ENCODE measurements at regions not wholly inside any gene's neighbourhood (a gene's known extent, or its start where the extent isn't known, plus 50 kb on each side); places are given as distances from the start of the nearest gene placed in this dataset.

DNA sequence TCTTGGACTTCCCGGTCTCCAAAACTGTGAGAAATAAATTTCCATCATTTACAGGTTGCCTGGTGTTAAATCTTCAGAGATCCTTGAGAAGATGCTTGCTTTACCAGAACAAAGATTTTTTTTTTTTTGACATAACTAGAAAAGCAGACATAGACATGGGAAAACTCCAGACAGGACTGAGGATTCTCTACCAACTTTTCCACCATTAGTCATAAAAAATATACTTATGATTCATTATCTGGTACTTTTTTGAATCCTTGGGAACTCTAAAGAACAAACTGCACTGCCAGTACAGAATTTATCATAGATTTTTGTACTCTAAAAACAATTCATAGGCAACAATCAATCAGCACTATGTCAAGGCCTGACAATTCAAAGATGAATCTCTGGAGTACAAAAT is 487.6 kb downstream of the EFNB2 start:
- Mint-ChIP-seq H3K27ac (no peak overlapping the region), H3K4me1 (no peaks in the 10 kb centered on the region), H3K4me3 (no peak overlapping the region), H3K9me3 (no peaks in the 10 kb centered on the region), H3K27me3 (no peaks in the 10 kb centered on the region), H3K36me3 (no peaks in the 10 kb centered on the region)
- Histone ChIP-seq H3K4me3 (ENCODE audit: control insufficient read depth in 1 of 2, extremely low read depth in 1 of 2, low read length in 1 of 2) (no peak overlapping the region), H3K4me1 (ENCODE audit: control insufficient read depth in 1 of 2, extremely low read depth in 1 of 2, insufficient read depth in 2 of 2, low read length in 2 of 2) (no peaks in the 10 kb centered on the region), H3K27ac (ENCODE audit: low read length) (no peak overlapping the region), H3K27me3 (replicated peaks in 1 of 2; ENCODE audit: control insufficient read depth in 2 of 2, extremely low read depth in 1 of 2, insufficient read depth in 2 of 2, low read length in 1 of 2) (no peaks in the 10 kb centered on the region), H3K9me3 (no peaks in the 10 kb centered on the region), H3K36me3 (ENCODE audit: control insufficient read depth in 2 of 2, extremely low read depth in 1 of 2, insufficient read depth in 1 of 2, low read length in 1 of 2) (no peaks in the 10 kb centered on the region)
- WGBS (ENCODE audit: insufficient coverage), result 60% methylated on average over 1 of the region's 1 CpG
- ChIA-PET POLR2A (no interaction called here), CTCF (no interaction called here)
- DNase-seq (no peak), ATAC-seq (replicated peaks in 1 of 4) (no peak)

GRCh38 chr13:106042996-106043581 is 492.4 kb downstream of the EFNB2 start:
- WGBS (ENCODE audit: insufficient coverage), result no CpG with 5 or more reads among the region's 1 CpG
- DNase-seq (no peak), ATAC-seq (replicated peaks in 1 of 4) (no peak)
- H3K27me3 Mint-ChIP-seq, result no peaks in the 10 kb centered on the region
- Histone ChIP-seq H3K4me1 (ENCODE audit: control insufficient read depth in 1 of 2, extremely low read depth in 1 of 2, insufficient read depth in 2 of 2, low read length in 2 of 2) (no peaks in the 10 kb centered on the region), H3K4me3 (ENCODE audit: control insufficient read depth in 1 of 2, extremely low read depth in 1 of 2, low read length in 1 of 2) (no peak overlapping the region), H3K27ac (ENCODE audit: low read length) (no peak overlapping the region), H3K36me3 (ENCODE audit: control insufficient read depth in 2 of 2, extremely low read depth in 1 of 2, insufficient read depth in 1 of 2, low read length in 1 of 2) (no peaks in the 10 kb centered on the region), H3K27me3 (replicated peaks in 1 of 2; ENCODE audit: control insufficient read depth in 2 of 2, extremely low read depth in 1 of 2, insufficient read depth in 2 of 2, low read length in 1 of 2) (no peaks in the 10 kb centered on the region), H3K9me3 (no peaks in the 10 kb centered on the region)
- no peak overlapping the region for H3K27ac Mint-ChIP-seq
- no peaks in the 10 kb centered on the region for H3K4me1 Mint-ChIP-seq
- ChIA-PET POLR2A (no interaction called here), CTCF (no interaction called here)
- H3K9me3 Mint-ChIP-seq, result peaks cover 0 to 8% (median 0%) of the 10 kb centered on the region in 3 donors
- H3K36me3 Mint-ChIP-seq, result no peaks in the 10 kb centered on the region
- H3K4me3 Mint-ChIP-seq, result no peak overlapping the region

GRCh38 chr13:106041445-106041844 is 494.0 kb downstream of the EFNB2 start:
- no peak for ATAC-seq (replicated peaks in 1 of 4)
- H3K4me3 Mint-ChIP-seq, result no peak overlapping the region
- H3K27ac Mint-ChIP-seq, result no peak overlapping the region
- no peaks in the 10 kb centered on the region for H3K4me1 ChIP-seq (ENCODE audit: control insufficient read depth in 1 of 2, extremely low read depth in 1 of 2, insufficient read depth in 2 of 2, low read length in 2 of 2)
- WGBS (ENCODE audit: insufficient coverage), result no CpG with 5 or more reads among the region's 3 CpGs
- H3K9me3 Mint-ChIP-seq, result peaks cover 0 to 8% (median 0%) of the 10 kb centered on the region in 3 donors
- H3K27ac ChIP-seq (ENCODE audit: low read length), result no peak overlapping the region
- no peak overlapping the region for H3K4me3 ChIP-seq (ENCODE audit: control insufficient read depth in 1 of 2, extremely low read depth in 1 of 2, low read length in 1 of 2)
- no peaks in the 10 kb centered on the region for H3K9me3 ChIP-seq
- no peaks in the 10 kb centered on the region for H3K27me3 ChIP-seq (replicated peaks in 1 of 2; ENCODE audit: control insufficient read depth in 2 of 2, extremely low read depth in 1 of 2, insufficient read depth in 2 of 2, low read length in 1 of 2)
- H3K4me1 Mint-ChIP-seq, result no peaks in the 10 kb centered on the region
- POLR2A ChIA-PET, result no interaction called here
- no peak for DNase-seq
- H3K27me3 Mint-ChIP-seq, result no peaks in the 10 kb centered on the region
- CTCF ChIA-PET, result no interaction called here
- no peaks in the 10 kb centered on the region for H3K36me3 Mint-ChIP-seq
- H3K36me3 ChIP-seq (ENCODE audit: control insufficient read depth in 2 of 2, extremely low read depth in 1 of 2, insufficient read depth in 1 of 2, low read length in 1 of 2), result no peaks in the 10 kb centered on the region

DNA sequence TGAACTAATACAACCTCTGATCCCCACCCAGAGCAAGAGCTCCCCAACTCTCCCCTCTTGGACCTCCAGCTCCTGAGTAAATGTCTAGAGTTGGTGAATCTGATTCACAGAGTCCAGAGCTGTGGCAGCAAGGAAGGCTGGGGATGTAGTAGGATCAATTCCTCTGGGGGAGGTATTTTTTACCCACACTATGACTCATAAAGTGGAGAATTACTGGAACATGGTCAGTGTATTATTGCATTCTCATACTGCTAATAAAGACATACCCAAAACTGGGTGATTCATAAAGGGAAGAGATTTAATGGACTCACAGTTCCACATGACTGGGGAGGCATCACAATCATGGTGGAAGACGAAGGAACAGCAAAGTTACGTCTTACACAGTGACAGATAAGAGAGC is 496.7 kb downstream of the EFNB2 start:
- H3K4me3 ChIP-seq (ENCODE audit: control insufficient read depth in 1 of 2, extremely low read depth in 1 of 2, low read length in 1 of 2), result no peak overlapping the region
- ChIA-PET CTCF (no interaction called here), POLR2A (no interaction called here)
- no CpG with 5 or more reads among the region's 2 CpGs for whole genome bisulfite sequencing (ENCODE audit: insufficient coverage)
- H3K27ac ChIP-seq (ENCODE audit: low read length), result no peak overlapping the region
- H3K9me3 ChIP-seq, result no peaks in the 10 kb centered on the region
- no peaks in the 10 kb centered on the region for H3K36me3 ChIP-seq (ENCODE audit: control insufficient read depth in 2 of 2, extremely low read depth in 1 of 2, insufficient read depth in 1 of 2, low read length in 1 of 2)
- no peak for DNase-seq
- H3K4me3 Mint-ChIP-seq, result no peak overlapping the region
- no peaks in the 10 kb centered on the region for H3K27me3 Mint-ChIP-seq
- no peak for ATAC-seq (replicated peaks in 1 of 4)
- H3K27ac Mint-ChIP-seq, result no peak overlapping the region
- no peaks in the 10 kb centered on the region for H3K36me3 Mint-ChIP-seq
- H3K4me1 Mint-ChIP-seq, result no peaks in the 10 kb centered on the region
- peaks cover 0 to 8% (median 0%) of the 10 kb centered on the region in 3 donors for H3K9me3 Mint-ChIP-seq
- H3K27me3 ChIP-seq (replicated peaks in 1 of 2; ENCODE audit: control insufficient read depth in 2 of 2, extremely low read depth in 1 of 2, insufficient read depth in 2 of 2, low read length in 1 of 2), result no peaks in the 10 kb centered on the region
- no peaks in the 10 kb centered on the region for H3K4me1 ChIP-seq (ENCODE audit: control insufficient read depth in 1 of 2, extremely low read depth in 1 of 2, insufficient read depth in 2 of 2, low read length in 2 of 2)

DNA sequence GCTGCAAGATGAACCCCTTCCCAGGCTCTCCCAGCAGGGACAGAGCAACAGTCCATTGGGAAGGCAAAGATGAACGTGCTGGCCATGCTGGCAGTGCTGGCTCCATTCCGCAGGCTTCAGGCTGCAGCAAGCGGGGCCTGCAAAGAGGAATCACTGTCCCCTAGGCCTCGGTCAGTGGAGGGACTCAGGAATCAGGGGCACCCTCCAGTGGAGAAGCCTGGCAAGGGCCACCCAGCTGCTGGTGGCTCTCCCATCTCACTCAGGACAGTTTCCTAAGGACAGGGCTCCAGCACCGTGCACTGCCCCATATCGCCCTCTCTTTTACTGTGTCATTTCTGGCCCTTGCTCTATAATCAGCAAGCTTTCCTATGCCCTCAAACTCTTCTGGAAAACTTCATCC is 498.6 kb downstream of the EFNB2 start:
- no peaks in the 10 kb centered on the region for H3K27me3 Mint-ChIP-seq
- H3K9me3 Mint-ChIP-seq, result peaks cover 0 to 8% (median 0%) of the 10 kb centered on the region in 3 donors
- H3K27ac ChIP-seq (ENCODE audit: low read length), result no peak overlapping the region
- DNase-seq (no peak), ATAC-seq (replicated peaks in 1 of 4) (no peak)
- no peaks in the 10 kb centered on the region for H3K36me3 Mint-ChIP-seq
- no peak overlapping the region for H3K4me3 Mint-ChIP-seq
- H3K27ac Mint-ChIP-seq, result no peak overlapping the region
- no peaks in the 10 kb centered on the region for H3K9me3 ChIP-seq
- POLR2A ChIA-PET, result no interaction called here
- H3K4me3 ChIP-seq (ENCODE audit: control insufficient read depth in 1 of 2, extremely low read depth in 1 of 2, low read length in 1 of 2), result no peak overlapping the region
- CTCF ChIA-PET, result no interaction called here
- no peaks in the 10 kb centered on the region for H3K4me1 Mint-ChIP-seq
- no peaks in the 10 kb centered on the region for H3K4me1 ChIP-seq (ENCODE audit: control insufficient read depth in 1 of 2, extremely low read depth in 1 of 2, insufficient read depth in 2 of 2, low read length in 2 of 2)
- H3K27me3 ChIP-seq (replicated peaks in 1 of 2; ENCODE audit: control insufficient read depth in 2 of 2, extremely low read depth in 1 of 2, insufficient read depth in 2 of 2, low read length in 1 of 2), result no peaks in the 10 kb centered on the region
- WGBS (ENCODE audit: insufficient coverage), result 76% methylated on average over 5 of the region's 6 CpGs
- H3K36me3 ChIP-seq (ENCODE audit: control insufficient read depth in 2 of 2, extremely low read depth in 1 of 2, insufficient read depth in 1 of 2, low read length in 1 of 2), result no peaks in the 10 kb centered on the region

DNA sequence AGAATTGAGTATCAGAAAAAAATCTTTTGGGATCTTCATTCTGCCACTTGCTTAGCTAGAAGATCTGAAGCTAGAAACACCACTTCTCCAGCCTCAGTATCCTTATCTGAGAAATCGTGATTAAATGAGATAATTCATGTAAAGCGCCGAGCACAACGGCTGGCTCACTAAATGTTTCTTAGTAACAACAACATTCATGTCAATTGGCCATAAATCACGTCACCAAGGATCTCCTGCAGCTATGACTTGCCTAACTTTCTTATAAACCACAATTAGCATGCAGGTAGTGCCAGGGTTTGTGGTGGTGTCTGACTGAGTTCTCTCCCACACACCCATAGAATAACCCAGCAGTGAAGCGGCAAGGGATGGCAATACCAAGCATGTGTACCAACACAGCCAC is 501.3 kb downstream of the EFNB2 start:
- Histone ChIP-seq H3K27me3 (replicated peaks in 1 of 2; ENCODE audit: control insufficient read depth in 2 of 2, extremely low read depth in 1 of 2, insufficient read depth in 2 of 2, low read length in 1 of 2) (no peaks in the 10 kb centered on the region), H3K4me1 (ENCODE audit: control insufficient read depth in 1 of 2, extremely low read depth in 1 of 2, insufficient read depth in 2 of 2, low read length in 2 of 2) (no peaks in the 10 kb centered on the region), H3K27ac (ENCODE audit: low read length) (no peak overlapping the region), H3K9me3 (no peaks in the 10 kb centered on the region), H3K36me3 (ENCODE audit: control insufficient read depth in 2 of 2, extremely low read depth in 1 of 2, insufficient read depth in 1 of 2, low read length in 1 of 2) (no peaks in the 10 kb centered on the region), H3K4me3 (ENCODE audit: control insufficient read depth in 1 of 2, extremely low read depth in 1 of 2, low read length in 1 of 2) (no peak overlapping the region)
- Mint-ChIP-seq H3K36me3 (no peaks in the 10 kb centered on the region), H3K27me3 (no peaks in the 10 kb centered on the region), H3K27ac (no peak overlapping the region), H3K9me3 (no peaks in the 10 kb centered on the region), H3K4me1 (no peaks in the 10 kb centered on the region), H3K4me3 (no peak overlapping the region)
- ChIA-PET POLR2A (no interaction called here), CTCF (no interaction called here)
- DNase-seq, result no peak
- ATAC-seq (replicated peaks in 1 of 4), result no peak
- no CpG with 5 or more reads among the region's 6 CpGs for WGBS (ENCODE audit: insufficient coverage)

DNA sequence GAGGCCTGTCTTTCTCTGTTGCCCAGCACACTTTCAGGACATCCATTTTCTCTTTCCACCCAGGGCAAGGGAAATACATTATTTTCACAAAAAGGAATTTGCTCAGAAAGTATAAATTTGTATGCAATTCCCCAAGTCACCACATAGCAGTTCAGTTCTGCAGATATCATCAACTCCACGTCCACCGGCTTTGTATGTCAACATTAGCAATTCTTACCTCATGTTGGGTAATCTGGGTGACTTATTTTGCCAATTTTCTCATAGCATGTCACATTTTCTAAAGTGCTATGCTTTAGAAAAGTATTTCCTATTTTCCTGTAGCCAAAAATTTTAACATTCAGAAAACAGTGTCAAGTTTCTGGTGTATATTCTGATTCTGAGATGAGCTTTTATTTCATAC is 501.8 kb downstream of the EFNB2 start:
- ChIA-PET CTCF (no interaction called here), POLR2A (no interaction called here)
- no CpG with 5 or more reads among the region's 2 CpGs for WGBS (ENCODE audit: insufficient coverage)

More for the DNA sequence above, 501.8 kb downstream of the EFNB2 start:
- no peak overlapping the region for H3K4me3 ChIP-seq (ENCODE audit: control insufficient read depth in 1 of 2, extremely low read depth in 1 of 2, low read length in 1 of 2)
- Mint-ChIP-seq H3K27me3 (no peaks in the 10 kb centered on the region), H3K36me3 (no peaks in the 10 kb centered on the region), H3K4me1 (no peaks in the 10 kb centered on the region), H3K4me3 (no peak overlapping the region), H3K9me3 (no peaks in the 10 kb centered on the region), H3K27ac (no peak overlapping the region)
- H3K9me3 ChIP-seq, result no peaks in the 10 kb centered on the region
- H3K27me3 ChIP-seq (replicated peaks in 1 of 2; ENCODE audit: control insufficient read depth in 2 of 2, extremely low read depth in 1 of 2, insufficient read depth in 2 of 2, low read length in 1 of 2), result no peaks in the 10 kb centered on the region
- no peak overlapping the region for H3K27ac ChIP-seq (ENCODE audit: low read length)
- H3K4me1 ChIP-seq (ENCODE audit: control insufficient read depth in 1 of 2, extremely low read depth in 1 of 2, insufficient read depth in 2 of 2, low read length in 2 of 2), result no peaks in the 10 kb centered on the region
- no peaks in the 10 kb centered on the region for H3K36me3 ChIP-seq (ENCODE audit: control insufficient read depth in 2 of 2, extremely low read depth in 1 of 2, insufficient read depth in 1 of 2, low read length in 1 of 2)
- DNase-seq (no peak), ATAC-seq (replicated peaks in 1 of 4) (no peak)
